Suppressor macrophage treated with lipopolysaccharide for 4 hours (primary cell): ENCODE measurements at regions not wholly inside any gene's neighbourhood (a gene's known extent, or its start where the extent isn't known, plus 50 kb on each side); places are given as distances from the start of the nearest gene placed in this dataset.

Source experiments
- DNase-seq: peaks from one replicate; pipeline ENCODE4 v3.0.0-alpha.2; 2020

DNA sequence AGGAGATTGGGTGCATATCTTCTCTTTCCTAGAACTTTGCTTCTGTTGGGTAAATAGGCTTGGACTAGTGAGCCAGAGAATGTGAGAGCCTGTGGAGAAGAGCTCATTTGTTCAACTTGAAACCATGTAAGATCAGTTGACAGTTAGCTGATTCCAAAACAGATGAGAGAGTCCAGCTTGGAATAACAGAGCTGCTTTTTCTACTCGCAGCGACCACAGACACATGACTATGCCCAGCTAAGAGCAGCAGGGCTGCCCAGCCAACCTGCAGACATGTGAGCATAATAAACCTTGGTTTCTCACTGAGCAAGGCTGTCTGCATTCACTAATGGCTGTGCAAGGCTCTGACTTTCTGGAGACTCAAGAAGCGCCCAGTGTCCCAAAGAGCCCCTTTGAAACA, 209.2 kb downstream of the C12orf75 start:
- DNase-seq = no peak

DNA sequence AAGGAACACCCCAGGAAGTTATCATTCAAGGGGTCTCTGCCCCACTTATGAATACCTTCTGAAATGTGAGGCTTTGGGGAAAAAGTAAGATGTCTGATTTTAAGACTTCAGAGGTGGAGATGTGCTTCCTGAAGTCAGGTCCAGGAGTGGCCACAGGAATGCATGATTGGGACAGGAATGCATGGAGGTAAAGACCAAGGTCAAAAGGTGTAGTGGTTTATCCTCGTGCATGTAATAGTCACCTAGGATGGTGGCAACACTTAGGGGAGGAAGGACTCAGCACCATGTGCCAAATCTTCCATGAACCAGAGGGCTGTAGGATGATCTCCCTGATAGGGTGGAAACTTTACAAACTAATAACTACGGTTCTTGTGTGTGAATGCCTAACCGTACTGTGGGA, 217.3 kb downstream of the C12orf75 start:
- no peak for DNase-seq

DNA sequence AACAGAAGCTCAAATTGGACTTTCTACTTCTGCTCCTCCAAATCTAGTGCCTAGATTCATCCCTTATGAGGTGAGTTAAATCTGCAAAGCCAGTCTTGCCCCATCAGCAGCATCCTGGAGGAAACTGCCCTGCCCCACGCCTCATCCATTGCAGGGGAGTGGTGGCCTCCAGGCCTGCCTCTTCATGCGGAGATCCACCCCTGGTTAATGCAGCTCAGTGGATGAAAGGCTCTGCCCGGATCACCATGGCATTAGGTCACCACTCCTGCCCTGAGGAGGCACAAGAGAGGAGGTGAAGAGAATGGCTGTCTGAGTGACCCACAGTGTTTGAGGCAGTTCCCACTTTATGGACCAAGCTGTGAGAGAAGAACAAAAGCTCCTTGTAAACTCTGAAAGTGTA, 218.1 kb downstream of the C12orf75 start:
- DNase-seq = no peak

DNA sequence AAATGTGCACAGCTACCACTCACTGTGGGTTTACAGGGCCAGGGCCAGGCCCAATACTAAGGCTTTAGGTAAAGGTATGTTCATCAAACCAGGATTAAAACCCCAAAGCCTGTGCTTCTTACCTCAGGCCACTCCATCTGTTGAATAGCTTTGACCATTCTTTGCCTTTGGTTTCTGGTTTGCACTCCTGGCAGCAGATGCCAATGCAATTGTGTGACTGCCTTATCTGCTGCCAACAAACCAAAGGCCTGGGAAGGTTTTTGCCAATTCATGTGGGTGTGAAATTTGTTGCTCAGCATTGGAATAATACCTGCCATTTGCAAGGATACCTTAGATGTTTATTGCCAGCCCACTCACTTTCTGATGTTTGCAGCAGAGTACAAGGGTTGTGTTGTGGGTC, 221.6 kb downstream of the C12orf75 start:
- no peak for DNase-seq

DNA sequence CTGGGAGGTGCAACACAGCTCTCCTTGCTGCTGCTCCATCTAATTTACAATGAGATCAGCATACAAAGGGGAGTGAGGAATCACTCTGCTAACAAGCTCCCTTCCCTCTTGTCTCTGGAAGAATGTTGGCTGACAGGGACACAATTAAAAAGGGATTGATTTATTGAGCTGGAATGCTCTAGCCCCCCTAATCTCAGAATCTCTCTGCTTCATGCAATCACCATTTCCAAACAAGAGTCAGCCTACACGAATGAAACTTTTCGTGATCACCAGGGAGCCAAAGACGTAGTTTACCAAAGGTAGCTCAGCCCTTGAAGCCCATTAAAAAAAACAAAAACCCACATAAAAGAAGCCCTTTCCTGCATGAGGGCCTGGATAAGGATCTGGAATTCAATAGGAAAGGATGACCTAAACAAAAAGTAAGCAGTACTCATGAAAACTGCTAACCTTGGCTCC, 223.8 kb downstream of the C12orf75 start:
- no peak for DNase-seq

DNA sequence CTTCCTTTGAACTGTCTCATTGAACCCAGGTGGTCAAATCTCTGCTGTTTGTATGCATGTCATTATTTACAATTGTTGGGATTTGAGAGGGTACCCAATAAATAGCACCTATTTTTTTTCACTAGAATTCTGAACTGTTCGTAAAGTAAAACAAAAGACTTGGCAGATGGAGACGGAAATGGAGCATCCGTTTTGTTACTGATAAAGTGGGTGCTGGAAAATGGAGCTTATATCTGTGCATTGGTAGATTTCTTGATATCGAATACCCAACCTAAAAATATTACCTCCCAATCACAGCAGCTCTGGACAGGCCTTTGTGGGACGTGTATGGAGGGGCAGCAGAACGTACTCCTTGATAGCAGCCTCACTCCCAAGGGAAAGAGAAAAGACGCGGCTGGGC, 224.4 kb downstream of the C12orf75 start:
- no peak for DNase-seq

DNA sequence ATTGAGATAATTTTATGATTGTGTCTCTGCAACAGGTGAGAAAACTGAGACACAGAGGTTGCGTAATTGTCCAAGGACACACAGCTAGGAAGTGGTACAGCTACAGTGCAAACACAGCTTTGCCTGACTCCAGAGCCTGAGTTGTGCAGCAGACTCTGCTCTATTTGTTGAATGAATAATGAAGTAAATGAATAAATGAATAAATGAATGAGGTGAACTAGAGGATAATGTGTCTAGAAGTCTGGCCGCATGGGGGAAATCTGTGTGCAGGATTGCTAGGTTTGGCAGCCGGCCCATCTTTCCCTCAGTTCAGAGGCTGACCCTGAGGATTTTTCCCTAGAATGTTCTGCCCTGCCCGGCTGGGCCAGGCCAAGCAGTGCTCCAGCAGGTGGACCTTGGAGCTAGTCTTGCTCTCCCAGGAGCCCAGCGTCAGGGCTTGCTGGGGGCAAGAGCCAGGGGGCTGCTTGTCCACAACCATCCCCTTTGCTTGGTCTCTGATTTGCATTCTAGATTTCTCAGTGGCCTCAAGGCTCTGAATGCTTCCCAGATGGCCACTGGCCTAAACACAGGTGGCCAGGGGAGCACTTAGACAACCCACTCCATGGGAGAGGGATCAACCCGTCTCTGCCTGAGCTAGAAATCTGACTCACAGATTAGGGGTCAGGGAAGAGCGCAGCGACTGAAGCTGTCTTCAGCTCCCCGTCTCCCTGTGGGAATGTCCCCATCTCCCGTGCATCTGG, 225.2 kb downstream of the C12orf75 start:
- DNase-seq = no peak

DNA sequence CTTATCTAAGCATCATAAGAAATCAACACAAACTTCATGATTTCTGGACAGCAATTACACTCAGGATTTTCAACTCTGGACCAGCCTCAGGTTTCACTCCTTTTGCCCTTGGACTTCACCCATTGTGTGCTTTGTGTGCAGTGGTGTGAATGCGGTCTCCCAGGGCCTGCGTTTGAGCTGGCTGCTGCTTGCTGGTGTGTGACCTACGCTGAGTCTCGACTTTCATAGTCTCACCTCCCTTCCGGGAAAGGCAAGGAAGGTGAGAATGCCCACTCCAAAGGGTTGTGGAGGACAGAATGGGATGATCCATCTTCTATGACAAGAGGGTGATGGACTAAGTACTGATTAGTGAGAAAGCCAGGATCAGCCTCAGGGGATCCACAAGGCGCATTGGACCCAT, 228.8 kb downstream of the C12orf75 start:
- no peak for DNase-seq

DNA sequence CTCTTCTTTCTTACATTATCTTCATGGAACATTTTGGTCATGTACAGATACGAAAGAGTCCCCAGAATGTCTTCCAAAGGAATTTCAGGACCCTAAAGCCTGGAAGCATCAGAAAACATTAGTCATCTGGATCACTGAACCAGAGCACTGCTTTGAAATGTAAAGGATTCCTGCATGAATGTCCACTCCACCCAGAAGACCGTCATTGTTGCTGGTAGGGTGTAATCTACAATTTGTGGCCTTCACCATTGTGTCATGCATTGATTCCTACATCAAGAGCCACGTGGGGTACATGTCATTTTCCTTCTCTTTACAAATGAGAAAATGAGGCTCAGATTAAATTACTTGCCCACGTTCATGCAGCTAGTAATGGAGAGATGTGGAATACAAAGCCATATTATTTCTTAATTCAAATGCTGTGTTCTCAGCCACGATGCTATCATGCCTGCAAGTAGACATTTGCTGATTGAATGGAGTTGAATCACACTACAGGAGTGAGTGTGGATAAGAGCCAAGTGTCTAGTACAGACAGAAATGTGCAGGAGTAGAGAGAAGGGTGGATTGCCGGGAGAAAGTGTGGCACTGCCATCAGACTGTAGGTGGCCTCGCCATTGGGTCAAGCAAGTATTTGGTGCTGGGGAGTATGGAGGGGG, 231.2 kb downstream of the C12orf75 start:
- DNase-seq = no peak

DNA sequence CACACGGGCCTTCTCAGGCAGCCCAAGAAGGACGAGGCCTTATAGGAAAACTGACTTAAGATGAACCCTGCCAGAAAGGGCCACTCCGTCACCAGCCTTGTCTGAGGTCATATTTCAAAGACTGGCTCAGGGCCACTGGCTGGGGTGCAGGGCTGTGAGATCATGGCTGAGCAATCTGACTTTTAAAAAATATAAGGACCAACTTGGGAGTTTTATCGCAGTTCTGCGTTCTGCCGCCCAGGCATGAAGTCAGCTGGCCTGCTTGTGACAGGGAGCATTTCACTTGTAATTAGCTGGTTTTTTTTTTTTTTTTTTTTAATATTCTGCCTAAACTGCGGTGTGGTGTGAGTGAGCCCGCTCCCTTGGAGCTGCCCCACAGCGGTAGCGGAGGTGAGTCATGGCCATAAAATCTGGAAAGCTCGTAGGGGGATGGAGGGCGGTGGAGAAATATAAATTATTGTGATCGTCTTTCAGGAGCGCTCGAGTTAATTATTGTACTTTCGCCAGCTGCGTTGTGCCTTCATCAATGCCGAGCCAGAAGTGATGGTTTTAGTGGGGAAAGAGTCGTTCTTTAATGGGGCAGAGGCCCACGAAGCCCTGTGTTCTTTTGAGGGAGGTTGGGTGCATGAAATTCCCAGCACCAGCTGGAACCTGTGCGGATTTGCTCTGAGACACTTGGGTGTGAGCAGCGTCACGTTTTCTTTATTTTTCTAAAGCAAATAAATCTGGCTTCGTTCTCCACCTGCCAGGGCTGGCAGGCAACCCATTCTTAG, 231.9 kb downstream of the C12orf75 start:
- DNase-seq = no peak

DNA sequence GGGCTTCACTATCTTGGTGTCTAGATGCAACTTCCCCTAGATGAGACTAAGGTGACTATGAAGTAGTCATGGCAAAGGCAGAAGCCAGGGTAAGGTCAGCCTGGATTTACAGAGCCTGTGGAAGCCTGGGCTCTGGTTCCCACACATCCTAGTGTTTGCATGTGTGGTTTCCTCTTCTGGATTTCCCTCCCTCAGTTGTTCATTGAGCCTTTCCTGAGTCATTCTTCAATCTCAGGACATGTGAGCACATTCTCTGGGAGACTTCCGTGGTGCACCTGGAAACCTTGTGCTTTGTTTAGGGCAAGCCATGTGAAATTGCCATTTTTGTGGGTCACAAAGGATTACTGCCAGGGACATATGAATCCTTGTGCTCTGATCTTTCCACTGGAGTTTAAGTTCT, 236.6 kb downstream of the C12orf75 start:
- DNase-seq = no peak

DNA sequence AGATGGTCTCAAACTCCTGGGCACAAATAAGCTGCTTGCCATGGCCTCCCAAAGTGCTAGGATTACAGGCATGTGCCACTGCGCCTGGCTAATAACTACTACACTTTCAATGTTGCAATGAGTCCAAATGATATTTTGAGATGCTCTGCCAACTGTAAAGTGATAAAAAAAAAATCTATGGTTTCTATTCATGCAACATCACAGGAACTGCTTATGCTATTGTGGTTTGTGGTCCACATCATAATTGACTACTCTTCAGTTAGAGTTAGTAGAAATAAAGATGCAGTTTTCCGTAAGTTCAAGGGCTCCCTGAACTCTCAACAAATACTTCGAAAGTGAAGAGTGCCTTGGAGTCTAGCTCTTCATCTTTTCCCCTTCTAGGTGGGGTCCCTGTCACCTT, 239.4 kb downstream of the C12orf75 start:
- no peak for DNase-seq

DNA sequence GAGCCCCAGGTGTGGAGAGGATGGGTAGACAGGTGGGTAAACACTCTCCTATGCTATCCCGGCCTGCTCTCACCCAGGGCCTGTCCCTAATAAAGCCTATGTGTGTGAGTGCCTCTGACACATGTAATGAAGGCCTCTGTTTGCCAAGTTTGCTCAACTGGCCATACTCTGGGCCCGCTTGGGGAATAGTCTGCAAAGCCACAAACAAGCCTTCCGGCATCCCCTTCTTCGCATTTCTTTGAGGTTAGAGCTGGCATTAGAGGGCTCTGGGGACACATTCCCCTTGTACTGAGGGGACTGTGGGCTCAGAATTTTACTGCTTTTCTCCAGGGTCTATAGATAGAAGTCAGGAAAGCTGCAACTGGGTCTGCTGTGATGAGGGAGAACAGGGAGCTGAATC, 240.5 kb downstream of the C12orf75 start:
- no peak for DNase-seq

DNA sequence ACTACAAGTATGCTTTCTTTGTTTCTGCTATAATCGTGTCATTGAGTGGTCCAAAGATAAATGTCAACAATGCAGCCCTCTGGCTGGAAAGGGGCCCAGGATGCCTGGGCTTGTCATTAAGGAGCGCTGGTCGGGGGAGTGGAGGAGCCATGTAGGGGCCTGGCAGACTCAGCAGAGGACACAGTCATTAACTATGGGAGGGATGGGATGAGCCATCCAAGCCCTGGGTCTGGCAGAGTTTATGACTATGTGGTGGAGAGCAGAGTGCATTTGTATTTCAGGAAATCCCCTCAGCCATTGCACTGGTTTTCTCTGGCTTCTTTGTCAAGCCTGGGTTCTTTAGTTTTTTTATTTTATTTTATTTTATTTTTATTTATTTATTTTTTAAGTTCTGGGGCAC, 243.1 kb downstream of the C12orf75 start:
- no peak for DNase-seq

DNA sequence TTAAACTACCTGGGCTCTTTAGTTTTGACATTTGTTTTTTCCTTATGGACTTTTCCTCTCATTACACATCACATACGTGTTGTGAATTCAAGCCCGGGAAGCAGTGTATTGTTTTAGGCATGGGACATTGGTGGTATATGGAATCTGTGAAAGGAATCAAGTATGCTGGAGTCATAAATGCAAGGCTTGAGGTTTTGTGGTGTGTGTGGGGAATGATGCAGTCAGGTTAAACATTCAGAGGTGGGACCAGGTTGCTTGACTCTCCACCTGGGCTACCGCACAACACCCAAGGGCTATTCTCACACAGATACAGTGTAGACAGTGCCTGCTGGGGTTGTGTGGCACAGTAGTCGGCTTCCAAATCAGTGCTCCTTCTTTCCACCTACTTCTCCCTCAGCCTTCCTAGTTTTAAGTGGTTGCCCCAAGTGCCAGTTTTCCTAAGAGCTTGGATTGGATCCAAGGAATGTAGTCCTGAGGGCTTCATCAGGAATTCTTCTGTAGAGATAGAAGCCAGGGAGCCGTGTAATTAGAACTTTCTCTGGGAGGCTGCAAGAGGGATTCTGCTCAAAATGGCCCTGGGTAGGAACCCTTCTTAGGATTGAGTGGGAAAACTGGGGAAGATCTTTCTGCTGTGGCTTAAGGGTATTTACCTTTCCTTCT, 243.7 kb downstream of the C12orf75 start:
- DNase-seq = no peak

DNA sequence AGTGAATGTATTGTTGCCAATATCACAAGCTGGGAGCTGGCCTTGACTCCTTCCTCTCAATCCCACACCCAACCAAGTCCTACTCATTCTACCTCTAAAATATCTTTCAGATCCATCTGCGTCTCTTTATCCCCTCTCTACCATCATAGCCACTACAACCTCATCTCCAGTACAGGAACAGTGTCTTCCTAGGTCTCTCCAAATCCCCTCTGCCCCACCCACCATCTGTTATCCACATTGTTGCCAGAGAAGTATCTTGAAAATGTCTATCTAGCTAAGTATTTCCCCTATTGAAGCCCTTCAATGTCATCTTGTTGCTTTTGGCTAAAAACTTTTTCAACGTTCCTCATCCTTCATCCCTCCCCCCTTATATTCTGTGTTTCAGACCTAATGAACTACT, 244.7 kb downstream of the C12orf75 start:
- no peak for DNase-seq

DNA sequence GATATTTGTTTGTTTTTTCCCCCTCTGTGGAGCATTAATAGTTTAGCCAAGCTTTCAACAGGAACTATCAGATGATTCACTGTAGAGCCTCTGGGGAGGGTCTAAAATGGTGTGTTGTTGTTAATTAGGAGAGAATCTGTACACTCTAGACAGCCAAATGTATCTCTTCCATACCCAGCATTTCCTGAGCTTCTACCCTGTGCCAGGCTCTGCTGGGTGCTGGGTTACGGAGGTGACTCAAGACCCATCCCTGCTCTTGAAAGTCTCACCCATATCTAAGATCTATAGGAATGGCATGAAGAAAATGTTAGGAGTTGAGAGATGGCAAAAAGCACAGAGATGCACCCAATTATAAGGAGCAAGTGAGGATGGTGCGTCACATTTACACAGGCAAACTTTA, 245.8 kb downstream of the C12orf75 start:
- DNase-seq = no peak

DNA sequence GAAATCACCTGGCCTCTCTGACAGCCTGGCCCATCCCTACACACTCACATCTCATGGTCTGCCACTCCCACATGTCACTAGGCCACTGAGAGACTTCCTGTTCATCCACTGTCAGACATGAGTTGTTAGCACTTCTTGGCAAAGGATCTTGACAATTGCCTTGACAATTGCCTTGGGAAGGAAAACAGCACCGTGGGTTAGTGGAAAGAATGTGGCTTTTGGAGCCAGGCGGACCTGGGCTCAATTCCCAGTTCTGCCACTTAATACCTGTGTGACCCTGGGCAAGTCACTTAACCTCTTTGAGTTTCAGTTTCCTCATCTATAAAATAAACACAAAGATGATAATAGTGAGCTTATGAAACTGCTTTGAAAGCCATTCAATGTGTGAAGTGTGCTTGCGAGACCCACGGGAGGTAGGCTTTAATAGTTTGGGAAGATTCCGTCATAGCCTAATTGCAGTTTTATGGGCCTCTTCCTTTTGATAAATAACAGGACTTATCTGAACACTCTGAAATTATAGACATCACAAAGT, 250.4 kb downstream of the C12orf75 start:
- DNase-seq = no peak

DNA sequence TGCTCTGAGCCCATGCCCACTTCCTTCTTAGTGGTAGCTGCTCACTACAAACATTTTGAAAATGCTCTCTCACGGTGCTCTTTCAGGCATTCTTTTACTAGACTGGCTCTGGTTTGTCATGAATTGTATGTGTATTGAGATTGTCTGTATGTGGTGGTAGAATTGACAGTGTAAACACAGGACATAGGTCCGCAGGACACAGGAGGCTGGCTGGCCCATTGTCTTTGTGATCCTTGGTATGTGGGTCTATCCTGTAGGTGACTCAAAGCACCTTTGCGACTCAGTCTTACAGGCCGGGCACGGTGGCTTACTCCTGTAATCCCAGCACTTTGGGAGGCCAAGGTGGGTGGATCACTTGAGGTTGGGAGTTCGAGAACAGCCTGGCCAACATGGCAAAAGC, 250.9 kb downstream of the C12orf75 start:
- no peak for DNase-seq

DNA sequence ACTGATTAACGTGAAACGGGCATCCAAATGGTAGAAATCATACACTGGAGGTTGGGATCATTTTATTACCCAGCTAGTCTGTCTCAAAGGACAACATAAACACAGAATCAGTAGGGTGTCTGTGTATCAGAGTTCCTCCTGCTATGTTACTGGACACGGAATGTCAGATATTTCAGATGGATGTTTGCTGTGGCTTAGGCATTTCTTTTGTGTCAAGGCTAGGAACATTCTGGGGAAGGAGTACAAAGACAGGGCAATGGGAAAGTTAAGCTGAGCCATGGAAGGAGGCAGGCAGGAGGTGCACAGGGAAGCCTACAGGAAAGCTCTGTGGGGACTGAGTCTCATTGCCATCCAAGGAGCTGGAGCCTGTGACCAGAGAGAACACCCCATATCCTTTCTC, 254.6 kb downstream of the C12orf75 start:
- no peak for DNase-seq

DNA sequence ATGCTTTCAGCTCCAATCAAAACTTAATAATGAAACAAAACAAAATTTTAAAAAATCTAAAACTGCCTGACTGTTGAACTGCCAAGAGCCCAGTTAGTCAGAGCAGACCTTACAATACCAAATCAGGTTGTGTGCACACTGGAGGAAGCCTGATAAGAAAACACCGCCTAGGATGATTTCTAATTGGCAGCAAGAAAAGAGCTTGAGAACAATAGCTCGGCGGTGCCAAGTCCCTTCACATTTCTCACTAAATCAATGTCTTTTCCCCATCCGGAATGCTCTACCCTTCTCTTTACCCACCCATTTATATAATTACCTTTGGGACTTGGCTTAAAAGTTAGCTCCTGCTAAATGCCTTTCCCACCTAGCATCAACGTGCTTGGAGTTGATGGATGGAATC, 256.7 kb downstream of the C12orf75 start:
- DNase-seq = no peak

DNA sequence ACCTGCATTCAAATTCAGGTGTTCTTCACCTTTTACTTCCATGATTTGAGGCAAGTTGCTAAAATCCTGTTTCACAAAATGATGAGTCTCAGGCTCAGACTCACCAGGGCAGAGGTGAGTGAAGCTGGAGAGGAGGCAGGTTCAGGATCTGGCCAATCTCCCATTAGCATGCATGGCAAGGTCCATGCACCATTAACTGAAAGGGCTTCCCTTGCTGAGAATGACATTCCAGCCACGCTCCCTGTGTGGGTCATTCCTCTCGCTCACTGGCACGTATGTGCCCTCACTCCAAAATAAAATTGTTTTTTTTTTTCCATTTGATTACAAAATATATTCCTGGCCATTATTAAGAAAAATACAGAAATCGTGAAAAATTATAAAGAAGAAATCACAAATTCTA, 257.6 kb downstream of the C12orf75 start:
- no peak for DNase-seq

DNA sequence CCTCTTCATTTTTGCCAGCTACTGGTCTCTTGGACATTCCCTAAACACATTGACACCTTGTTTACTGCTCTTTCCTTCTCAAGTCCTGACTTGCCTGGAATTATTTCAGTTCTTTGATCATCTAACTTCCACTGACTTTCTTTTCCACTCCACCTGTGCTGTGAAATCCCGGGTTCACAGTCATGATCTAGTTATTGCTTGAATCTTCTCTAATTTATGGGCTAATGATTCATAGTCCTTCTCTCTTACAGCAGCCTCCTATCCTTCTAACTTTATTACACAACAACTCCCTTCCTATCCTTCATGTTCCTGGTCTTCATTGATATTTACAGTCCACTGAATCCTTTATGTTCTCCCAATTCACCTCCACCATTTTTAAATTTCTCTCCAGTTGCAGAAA, 260.1 kb downstream of the C12orf75 start:
- DNase-seq = no peak
